Trophoblast cell (in vitro differentiated cells and primary cell): ENCODE measurements at regions not wholly inside any gene's neighbourhood (a gene's known extent, or its start where the extent isn't known, plus 50 kb on each side); places are given as distances from the start of the nearest gene placed in this dataset.

Experiments used
- DNase-seq, 2 donors: peaks; one replicate each; pipeline ENCODE4 v3.0.0-alpha.2; 2016
- H2AFZ ChIP-seq: 2 replicates; pipeline ENCODE4 v1.6.1; 2013; ENCODE audit warnings: low read length, moderate library complexity, mild to moderate bottlenecking; ENCODE audit not compliant: insufficient read depth, poor library complexity
- H2AK5ac ChIP-seq: 2 replicates; pipeline ENCODE4 v1.6.1; 2013; ENCODE audit warnings: mild to moderate bottlenecking, low read length
- H2BK120ac ChIP-seq: 2 replicates; pipeline ENCODE4 v1.6.1; 2013; ENCODE audit warnings: low read length, mild to moderate bottlenecking, moderate library complexity; ENCODE audit not compliant: insufficient read depth, poor library complexity
- H2BK12ac ChIP-seq: 2 replicates; pipeline ENCODE4 v1.6.1; 2013; ENCODE audit warnings: mild to moderate bottlenecking, low read length, moderate library complexity
- H2BK5ac ChIP-seq: 2 replicates; pipeline ENCODE4 v1.6.1; 2013; ENCODE audit warnings: low read length, low read depth, moderate library complexity, mild to moderate bottlenecking; ENCODE audit not compliant: poor library complexity
- H3K14ac ChIP-seq: 2 replicates; pipeline ENCODE4 v1.6.1; 2013; ENCODE audit warnings: mild to moderate bottlenecking, low read length
- H3K18ac ChIP-seq: 2 replicates; pipeline ENCODE4 v1.6.1; 2013; ENCODE audit warnings: mild to moderate bottlenecking, low read length
- H3K23ac ChIP-seq: 2 replicates; pipeline ENCODE4 v1.6.1; 2013; ENCODE audit warnings: low read length
- H3K27ac ChIP-seq: 2 replicates; pipeline ENCODE4 v1.5.1; 2013; ENCODE audit warnings: low read depth, mild to moderate bottlenecking, inconsistent platforms, low read length, moderate library complexity
- H3K27me3 ChIP-seq: 2 replicates; pipeline ENCODE4 v1.6.1; 2013; ENCODE audit warnings: inconsistent platforms, mild to moderate bottlenecking, low read length, moderate library complexity; ENCODE audit not compliant: insufficient read depth
- H3K36me3 ChIP-seq, 2 experiments: 1 replicate in 1 of 2; 2 replicates in 1 of 2; pipeline ENCODE4 v1.6.1; 2013; ENCODE audit warnings: low read length in 2 of 2, mild to moderate bottlenecking in 2 of 2, moderate library complexity in 1 of 2; ENCODE audit not compliant: insufficient read depth in 2 of 2, control insufficient read depth in 1 of 2
- H3K4ac ChIP-seq: 2 replicates; pipeline ENCODE4 v1.6.1; 2013; ENCODE audit warnings: low read depth, mild to moderate bottlenecking, low read length, moderate library complexity
- H3K4me1 ChIP-seq, 2 experiments: 1 replicate in 1 of 2; 2 replicates in 1 of 2; pipeline ENCODE4 v1.6.1; 2013; ENCODE audit warnings: low read length in 2 of 2, mild to moderate bottlenecking in 2 of 2, moderate library complexity in 1 of 2; ENCODE audit not compliant: insufficient read depth in 2 of 2, control insufficient read depth in 1 of 2
- H3K4me2 ChIP-seq: 2 replicates; pipeline ENCODE4 v1.6.1; 2013; ENCODE audit warnings: inconsistent platforms, mild to moderate bottlenecking, low read length, moderate library complexity
- H3K4me3 ChIP-seq: 2 replicates; pipeline ENCODE4 v1.5.1; 2013; ENCODE audit warnings: mild to moderate bottlenecking, low read depth, low read length, inconsistent platforms
- H3K79me1 ChIP-seq: one replicate; pipeline ENCODE4 v1.6.1; 2013; ENCODE audit warnings: low read length
- H3K79me2 ChIP-seq: 2 replicates; pipeline ENCODE4 v1.6.1; 2013; ENCODE audit warnings: low read length, mild to moderate bottlenecking; ENCODE audit not compliant: control insufficient read depth, insufficient read depth, poor library complexity
- H3K9ac ChIP-seq: 2 replicates; pipeline ENCODE4 v1.6.1; 2013; ENCODE audit warnings: mild to moderate bottlenecking, low read length
- H3K9me3 ChIP-seq: 2 replicates; pipeline ENCODE4 v1.6.1; 2013; ENCODE audit warnings: low read depth, mild to moderate bottlenecking, control low read depth, inconsistent platforms, low read length; ENCODE audit not compliant: insufficient read depth
- H4K12ac ChIP-seq: 2 replicates; pipeline ENCODE4 v1.6.1; 2013; ENCODE audit warnings: low read depth, mild to moderate bottlenecking, low read length, moderate library complexity
- H4K8ac ChIP-seq: 2 replicates; pipeline ENCODE4 v1.6.1; 2013; ENCODE audit warnings: low read depth, mild to moderate bottlenecking, low read length, moderate library complexity
- H4K91ac ChIP-seq: one replicate; pipeline ENCODE4 v1.6.1; 2013; ENCODE audit warnings: low read depth, mild to moderate bottlenecking, low read length, moderate library complexity
- WGBS: extraction: QIAGEN DNeasy Blood & Tissue Kit; methylation state at CpG from one replicate; pipeline ENCODE4 v1.1.7; 2013; ENCODE audit warnings: missing lambda C conversion rate; ENCODE audit not compliant: insufficient read length, insufficient coverage; ENCODE audit errors: extremely low coverage; 5-methylcytosine and 5-hydroxymethylcytosine counted together

GRCh38 chr6:85828973-85829372, 186.3 kb upstream of the SYNCRIP start:
- Histone ChIP-seq H3K36me3 (no peaks in the 10 kb centered on the region), H2AFZ (no peak overlapping the region), H3K27me3 (no peaks in the 10 kb centered on the region), H4K91ac (no peak overlapping the region), H3K4me3 (no peak overlapping the region), H3K79me2 (no peaks in the 10 kb centered on the region), H4K12ac (no peak overlapping the region), H2BK120ac (no peak overlapping the region), H3K18ac (no peak overlapping the region), H3K23ac (no peak overlapping the region), H2BK12ac (no peak overlapping the region), H3K4me1 (no peaks in the 10 kb centered on the region), H2AK5ac (no peak overlapping the region), H3K14ac (no peak overlapping the region), H3K4ac (no peak overlapping the region), H3K9me3 (peaks cover 5% of the 10 kb centered on the region), H3K4me2 (no peak overlapping the region), H3K9ac (no peak overlapping the region), H3K79me1 (no peaks in the 10 kb centered on the region), H3K27ac (no peak overlapping the region), H4K8ac (no peak overlapping the region), H2BK5ac (no peak overlapping the region)
- no peak for DNase-seq

GRCh38 chr6:85826997-85827396, 184.3 kb upstream of the SYNCRIP start:
- Histone ChIP-seq H3K18ac (no peak overlapping the region), H3K36me3 (no peaks in the 10 kb centered on the region), H2AK5ac (no peak overlapping the region), H3K9ac (no peak overlapping the region), H4K91ac (no peak overlapping the region), H3K9me3 (peaks cover 5% of the 10 kb centered on the region), H3K23ac (no peak overlapping the region), H4K8ac (no peak overlapping the region), H2AFZ (no peak overlapping the region), H2BK120ac (no peak overlapping the region), H4K12ac (no peak overlapping the region), H3K4me1 (no peaks in the 10 kb centered on the region), H3K4me2 (no peak overlapping the region), H3K14ac (no peak overlapping the region), H3K79me2 (no peaks in the 10 kb centered on the region), H3K27me3 (no peaks in the 10 kb centered on the region), H3K79me1 (no peaks in the 10 kb centered on the region), H3K4me3 (no peak overlapping the region), H3K27ac (no peak overlapping the region), H2BK5ac (no peak overlapping the region), H2BK12ac (no peak overlapping the region), H3K4ac (no peak overlapping the region)
- DNase-seq = no peak
- no CpG with 5 or more reads among the region's 1 CpG for WGBS

- H3K9ac ChIP-seq = no peak overlapping the region
- no peak overlapping the region for H3K4ac ChIP-seq
- no peak overlapping the region for H3K4me2 ChIP-seq
- no peak overlapping the region for H3K23ac ChIP-seq
- H4K12ac ChIP-seq = no peak overlapping the region
- no peaks in the 10 kb centered on the region for H3K27me3 ChIP-seq
- no peak overlapping the region for H2AFZ ChIP-seq
- no peak overlapping the region for H3K27ac ChIP-seq
- no CpG with 5 or more reads among the region's 1 CpG for WGBS
- no peak overlapping the region for H3K18ac ChIP-seq
- H4K8ac ChIP-seq = no peak overlapping the region
- no peaks in the 10 kb centered on the region for H3K4me1 ChIP-seq
- H3K9me3 ChIP-seq = peaks cover 5% of the 10 kb centered on the region
- H3K14ac ChIP-seq = no peak overlapping the region
- H2BK5ac ChIP-seq = no peak overlapping the region
- H3K79me1 ChIP-seq = no peaks in the 10 kb centered on the region
- H4K91ac ChIP-seq = no peak overlapping the region
- H2AK5ac ChIP-seq = no peak overlapping the region
- DNase-seq = no peak
- no peak overlapping the region for H2BK120ac ChIP-seq
- H3K79me2 ChIP-seq = no peaks in the 10 kb centered on the region
- no peak overlapping the region for H2BK12ac ChIP-seq
- no peaks in the 10 kb centered on the region for H3K36me3 ChIP-seq
- H3K4me3 ChIP-seq = no peak overlapping the region
Observed at GRCh38 chr6:85824329-85824728, 181.6 kb upstream of the SYNCRIP start.

- Histone ChIP-seq H3K79me1 (no peaks in the 10 kb centered on the region), H3K27me3 (no peaks in the 10 kb centered on the region), H3K14ac (no peak overlapping the region), H3K79me2 (no peaks in the 10 kb centered on the region), H2BK5ac (no peak overlapping the region), H3K27ac (no peak overlapping the region), H3K4ac (no peak overlapping the region), H3K9me3 (peaks cover 10% of the 10 kb centered on the region), H3K18ac (no peak overlapping the region), H2BK120ac (no peak overlapping the region), H2AFZ (no peak overlapping the region), H3K36me3 (no peaks in the 10 kb centered on the region), H2BK12ac (no peak overlapping the region), H3K9ac (no peak overlapping the region), H3K4me1 (no peaks in the 10 kb centered on the region), H4K12ac (no peak overlapping the region), H4K91ac (no peak overlapping the region), H2AK5ac (no peak overlapping the region), H3K23ac (no peak overlapping the region), H4K8ac (no peak overlapping the region), H3K4me3 (no peak overlapping the region), H3K4me2 (no peak overlapping the region)
- no peak for DNase-seq
- WGBS = no CpG with 5 or more reads among the region's 1 CpG
Observed at GRCh38 chr6:85810558-85810957, 167.9 kb upstream of the SYNCRIP start.
